Fibroblast of pulmonary artery (primary cell): ENCODE measurements at regions not wholly inside any gene's neighbourhood (a gene's known extent, or its start where the extent isn't known, plus 50 kb on each side); places are given as distances from the start of the nearest gene placed in this dataset.

Experiments
- DNase-seq: peaks from one replicate; pipeline ENCODE4 v3.0.0-alpha.2; 2010; ENCODE audit warnings: low read depth
- H3K4me3 ChIP-seq: replicated peaks from 2 replicates; pipeline ENCODE4 v1.5.1; 2011; ENCODE audit warnings: low read depth, mild to moderate bottlenecking, control low read depth, low read length, moderate library complexity
- CTCF ChIP-seq: IDR thresholded peaks from 2 replicates; pipeline ENCODE4 v1.5.1; 2011; ENCODE audit warnings: mild to moderate bottlenecking, control low read depth, low read length, inconsistent platforms; ENCODE audit errors: missing control alignments

GRCh38 chr7:94272821-94273583, 121.7 kb upstream of the COL1A2 start:
- H3K4me3 ChIP-seq, result no peak overlapping the region
- DNase-seq, result peak; percentile 18
- TF ChIP-seq CTCF, result no peak

GRCh38 chr7:94274828-94275227, 119.9 kb upstream of the COL1A2 start:
- DNase-seq, result no peak
- no peak for TF ChIP-seq CTCF
- no peak overlapping the region for H3K4me3 ChIP-seq

GRCh38 chr7:94276027-94276426, 118.7 kb upstream of the COL1A2 start:
- no peak overlapping the region for H3K4me3 ChIP-seq
- peak; percentile 58 for DNase-seq
- TF ChIP-seq CTCF, result no peak

- no peak overlapping the region for H3K4me3 ChIP-seq
- peak; percentile 72 for DNase-seq
- peak; percentile 42 for TF ChIP-seq CTCF
These were observed 117.9 kb upstream of the COL1A2 start for GRCh38 chr7:94276795-94277194.

GRCh38 chr7:94277236-94277635, 117.5 kb upstream of the COL1A2 start:
- peak; percentile 32 for DNase-seq
- no peak for TF ChIP-seq CTCF
- H3K4me3 ChIP-seq, result no peak overlapping the region

- no peak for DNase-seq
- H3K4me3 ChIP-seq, result no peak overlapping the region
- no peak for TF ChIP-seq CTCF
These were observed 113.8 kb upstream of the COL1A2 start for GRCh38 chr7:94280851-94281250.

GRCh38 chr7:94284104-94284503, 110.6 kb upstream of the COL1A2 start:
- no peak overlapping the region for H3K4me3 ChIP-seq
- DNase-seq, result peak; percentile 29
- no peak for TF ChIP-seq CTCF
